H4 (cell line): ENCODE measurements at regions not wholly inside any gene's neighbourhood (a gene's known extent, or its start where the extent isn't known, plus 50 kb on each side); places are given as distances from the start of the nearest gene placed in this dataset.
"Not testable (repeated sequence)": the region's sequence is repeated elsewhere in the genome, so short reads cannot be mapped to it uniquely, and the experiment has no call there.

ENCODE experiments used
- DNase-seq: peaks from one replicate; pipeline ENCODE4 v3.0.0-alpha.2; 2015; ENCODE audit warnings: low spot score

DNA sequence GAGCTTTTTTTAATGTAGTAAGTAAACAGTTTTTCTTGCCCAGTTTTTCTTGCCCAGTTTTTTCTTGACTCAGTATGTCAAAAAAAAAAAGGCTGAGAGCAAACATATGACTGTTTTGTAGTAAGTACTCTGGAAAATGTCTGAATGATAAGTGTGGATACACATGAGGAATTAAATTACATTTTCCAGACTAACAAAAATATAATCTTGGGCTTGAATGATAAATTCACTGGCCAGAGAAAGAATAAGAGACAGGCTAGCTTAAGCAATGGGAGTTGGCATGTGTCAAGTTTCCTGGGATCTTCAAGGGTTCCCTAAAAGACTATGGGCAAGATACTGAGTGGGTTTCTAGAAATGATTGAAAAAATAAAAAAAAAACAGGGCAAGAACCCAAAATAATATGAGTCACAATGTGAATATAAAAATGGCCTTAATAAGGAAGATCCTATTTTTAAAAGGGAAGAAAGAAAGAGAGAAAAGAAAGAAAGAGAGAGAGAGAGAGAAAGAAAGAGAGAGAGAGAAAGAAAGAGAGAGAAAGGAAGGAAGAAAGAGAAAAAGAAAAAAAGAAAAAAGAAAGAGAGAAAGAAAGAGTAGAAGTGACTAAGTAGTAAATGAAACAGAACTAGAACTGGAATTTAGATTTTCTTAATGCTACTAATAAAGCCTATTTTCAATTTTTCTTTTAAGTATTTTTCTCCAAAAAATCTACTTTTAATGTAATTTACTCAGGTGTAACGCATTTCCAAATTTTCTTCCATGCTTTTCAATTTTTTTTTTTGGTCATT is 60.2 kb downstream of the TFPI2 start:
- DNase-seq: no peak

DNA sequence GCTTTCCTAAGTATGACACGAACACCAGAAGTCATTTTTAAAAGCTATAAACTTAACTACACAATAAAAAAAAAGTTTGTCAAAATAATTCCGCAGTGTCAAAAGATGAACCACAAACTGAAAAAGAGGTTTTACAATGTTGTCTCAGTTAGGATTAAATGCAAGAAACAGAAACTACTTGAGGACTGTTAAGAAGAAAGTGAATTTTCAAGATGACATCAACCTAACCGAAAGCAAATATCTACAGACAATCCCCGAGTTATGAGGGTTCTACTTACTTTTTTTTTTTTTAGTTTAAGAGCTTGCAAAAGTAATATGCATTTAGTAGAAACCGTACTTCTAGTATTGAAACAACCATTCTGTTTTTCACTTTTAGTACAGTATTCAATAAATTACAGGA is 62.3 kb downstream of the TFPI2 start:
- DNase-seq: no peak

DNA sequence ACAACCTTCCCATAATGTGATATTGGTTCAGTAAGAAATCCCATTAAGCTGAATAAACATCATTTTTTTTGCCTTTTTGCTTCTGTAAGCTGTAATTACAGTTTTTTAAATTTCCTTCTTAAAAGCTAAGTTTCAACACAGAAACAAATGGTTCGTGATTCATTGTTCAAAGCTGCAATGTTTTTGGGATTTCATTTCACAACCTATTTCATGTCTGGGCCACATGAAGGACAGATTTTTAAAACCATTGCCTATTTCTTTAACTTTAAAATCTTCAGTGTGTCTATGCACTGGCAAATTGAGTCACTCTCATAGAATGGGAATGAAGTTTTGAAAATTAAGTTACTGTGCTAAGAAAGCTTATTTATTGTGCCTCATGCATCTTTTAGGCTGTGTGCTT is 66.9 kb downstream of the TFPI2 start:
- DNase-seq: no peak

DNA sequence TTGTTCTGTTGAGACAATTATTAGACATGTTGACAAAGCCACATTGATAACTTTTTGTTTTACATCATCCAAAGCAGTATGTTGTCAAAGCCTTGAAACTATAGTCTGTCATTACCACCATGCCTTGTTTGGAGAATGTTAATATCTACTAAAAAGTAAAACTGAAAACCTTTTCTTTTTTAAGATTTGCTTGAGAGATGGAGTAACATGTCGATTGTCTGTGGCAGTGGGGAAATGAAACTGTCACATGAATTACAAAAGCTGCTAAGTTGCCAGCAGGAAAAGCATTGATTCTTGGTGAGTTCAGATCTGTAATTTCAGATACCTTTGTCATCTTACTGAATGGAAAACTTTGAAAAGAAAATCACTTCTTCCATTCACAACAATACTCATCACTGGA is 69.1 kb downstream of the TFPI2 start:
- DNase-seq: no peak

DNA sequence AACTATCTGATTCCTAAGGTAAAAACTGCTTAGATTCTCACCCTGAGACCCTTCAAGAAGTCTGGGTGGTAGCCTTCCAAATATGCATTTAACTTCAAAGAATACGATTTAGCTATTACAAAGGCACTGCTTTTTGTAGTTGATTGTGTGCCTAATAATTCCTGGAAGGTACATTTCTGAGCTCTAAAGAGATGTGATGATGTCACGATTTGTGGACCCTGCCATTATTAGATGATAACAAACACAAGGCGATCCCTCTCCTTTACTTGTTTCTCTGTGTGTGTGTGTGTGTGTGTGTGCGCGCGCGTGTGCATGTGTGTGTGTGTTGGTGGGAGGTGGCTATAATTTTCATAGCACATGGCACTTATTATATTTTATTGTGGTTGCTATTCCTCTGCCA is 70.9 kb downstream of the TFPI2 start:
- no peak for DNase-seq

DNA sequence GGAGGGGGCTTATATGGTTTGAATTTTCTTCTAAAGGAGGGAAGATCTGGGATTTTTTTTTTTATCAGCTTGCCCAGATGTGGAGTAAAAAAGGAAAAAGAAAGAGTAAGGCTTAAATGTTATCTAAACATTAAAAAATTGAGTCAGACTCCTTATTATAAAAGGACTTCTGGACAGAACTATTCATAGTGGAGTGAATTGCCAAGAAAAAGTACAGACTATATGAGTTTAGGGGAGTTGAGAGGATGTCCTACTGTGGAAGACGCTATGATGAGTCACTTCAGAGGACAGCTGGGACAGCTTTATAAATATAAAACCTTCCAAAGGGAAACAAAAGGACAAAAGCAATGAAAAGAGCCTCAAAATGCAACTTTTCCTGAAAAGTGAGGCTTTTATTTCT is 73.0 kb downstream of the TFPI2 start:
- no peak for DNase-seq

DNA sequence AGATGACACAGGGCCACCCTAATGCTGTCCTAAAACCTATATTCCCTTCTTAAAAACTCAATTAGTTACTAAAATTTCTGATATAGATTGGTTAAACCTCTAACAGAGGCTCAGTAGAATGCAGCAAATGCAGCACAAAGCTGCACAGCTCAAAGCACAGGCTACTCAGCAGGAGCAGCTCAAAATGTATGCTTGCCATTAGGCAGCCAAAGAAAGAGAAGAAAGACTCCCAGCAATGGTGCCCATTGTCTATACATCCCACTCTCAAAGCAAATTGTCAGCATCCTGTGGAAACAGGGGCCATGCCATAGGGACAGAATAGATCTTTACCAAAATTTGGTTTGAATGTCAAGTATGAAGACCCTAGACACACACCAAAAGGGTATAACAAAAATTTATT is 73.5 kb downstream of the TFPI2 start:
- no peak for DNase-seq

DNA sequence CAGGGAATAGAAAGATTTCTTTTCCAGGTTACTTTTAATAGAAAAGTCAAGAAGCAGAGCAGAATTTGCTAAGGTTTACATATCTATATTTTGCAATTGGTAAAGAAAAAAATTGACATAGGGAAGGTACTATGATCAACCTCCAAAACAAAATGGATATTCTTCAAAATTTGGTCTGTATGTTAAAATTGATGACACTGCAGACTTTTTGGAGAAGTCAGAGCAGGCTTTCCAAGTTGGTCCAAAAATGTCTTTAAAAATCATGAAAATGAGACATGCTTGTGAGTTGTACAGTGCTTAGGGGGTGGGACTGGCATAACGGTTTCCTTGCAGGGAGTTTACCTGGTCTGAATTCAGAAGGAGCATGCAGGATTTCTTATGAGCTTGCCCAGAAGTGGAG is 77.0 kb downstream of the TFPI2 start:
- DNase-seq: no peak

DNA sequence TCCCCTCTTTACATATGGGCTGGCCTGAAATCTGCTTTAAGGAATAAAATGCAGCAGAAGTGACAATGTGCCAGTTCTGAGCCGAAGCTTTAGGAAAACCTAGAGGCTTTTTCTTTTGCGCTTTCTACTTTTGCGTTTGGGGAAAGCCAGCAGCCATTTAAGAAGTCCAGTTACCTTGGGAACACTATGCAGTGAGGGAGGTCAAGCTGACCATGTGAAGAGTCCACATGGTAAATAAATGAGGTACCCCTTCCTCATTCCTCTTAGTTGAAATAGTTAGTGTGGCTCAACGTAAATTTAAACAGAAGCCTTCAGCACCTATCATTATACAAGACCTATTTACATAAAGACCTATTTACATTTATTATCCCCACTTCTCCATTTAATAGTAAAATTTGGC is 78.5 kb downstream of the TFPI2 start:
- no peak for DNase-seq

DNA sequence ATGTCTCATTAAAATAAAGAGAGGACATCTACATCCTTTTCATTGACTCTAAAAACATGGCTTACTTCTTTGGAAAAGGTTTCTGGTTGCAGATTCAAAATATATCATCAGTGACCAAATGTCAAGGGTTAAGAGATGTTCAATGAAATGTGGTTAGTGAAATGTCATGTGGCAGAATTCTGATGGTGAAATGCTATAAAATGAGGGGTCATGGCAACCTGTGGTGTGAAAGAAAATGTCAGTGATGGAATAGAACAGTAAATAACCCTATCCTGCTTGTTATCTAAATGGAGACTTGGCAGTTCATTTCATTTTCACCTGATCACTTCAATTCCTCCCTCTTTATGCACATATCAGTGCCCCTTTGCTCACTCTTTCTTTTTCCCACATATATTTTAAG is 79.4 kb downstream of the TFPI2 start:
- no peak for DNase-seq

DNA sequence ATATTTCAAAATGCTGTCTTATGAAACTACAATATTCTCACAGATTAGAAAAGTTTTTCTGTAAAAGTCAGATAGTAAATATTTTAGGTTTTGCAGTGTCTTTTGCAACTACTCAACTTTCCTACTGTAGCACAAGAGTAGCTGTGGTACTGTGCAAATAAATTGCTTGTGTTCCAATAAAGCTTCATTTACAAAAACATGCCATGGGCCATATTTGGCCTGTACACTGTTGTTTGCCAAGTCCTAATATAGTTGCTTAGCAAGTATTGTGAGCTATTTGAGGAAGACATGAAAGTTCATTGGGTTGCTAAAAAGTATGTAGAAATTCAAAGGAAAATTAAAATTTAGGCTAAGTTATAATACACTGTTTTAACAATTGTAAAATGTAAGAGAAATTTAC is 80.0 kb downstream of the TFPI2 start:
- DNase-seq: no peak

DNA sequence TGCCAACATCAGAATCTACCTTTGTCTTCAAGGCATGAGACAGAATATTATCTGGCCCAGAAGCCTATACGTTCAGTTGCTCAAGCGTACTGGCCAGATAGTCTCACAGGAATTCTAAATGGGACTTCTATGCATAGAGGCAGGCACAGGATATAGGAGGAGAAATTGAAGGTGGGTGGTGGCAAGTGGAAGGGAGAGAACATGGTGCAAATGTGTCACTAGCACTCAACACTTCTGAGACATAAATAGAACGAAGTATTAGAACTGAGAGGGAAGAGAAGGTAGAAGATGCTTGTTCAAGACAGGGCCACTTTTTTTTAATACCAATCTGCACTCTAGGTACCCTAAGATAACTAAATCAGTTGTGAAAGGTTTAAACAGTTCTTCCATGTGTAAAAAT is 85.8 kb downstream of the TFPI2 start:
- no peak for DNase-seq

DNA sequence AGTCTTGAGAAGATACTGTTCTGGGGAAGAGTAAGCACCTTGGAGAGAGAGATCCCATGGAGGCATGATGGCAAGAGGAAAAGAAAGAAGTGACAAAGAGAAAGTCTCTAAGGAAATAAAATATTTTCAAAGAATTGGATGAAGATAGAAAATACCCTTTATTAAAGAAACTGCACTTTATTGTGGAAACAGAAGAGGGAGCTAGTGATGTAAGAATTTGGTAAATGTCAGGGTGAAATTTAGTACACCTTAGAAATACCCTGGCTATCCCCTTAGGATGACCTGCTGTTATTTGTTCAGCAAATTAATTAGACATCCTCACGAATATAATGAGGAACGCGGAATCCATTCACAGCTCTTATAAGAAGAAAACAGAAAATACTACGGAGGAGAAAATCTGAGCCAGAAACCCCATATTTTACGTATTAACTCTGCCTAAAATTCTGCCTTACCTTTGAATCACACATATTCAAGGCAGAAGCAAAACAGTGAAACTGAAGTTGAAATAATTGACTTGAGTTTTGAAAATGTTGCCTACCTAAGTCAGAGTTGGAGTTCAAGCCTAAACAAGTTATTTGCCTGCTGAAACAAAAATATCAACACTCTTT is 90.7 kb downstream of the TFPI2 start:
- DNase-seq: peak; percentile 21

DNA sequence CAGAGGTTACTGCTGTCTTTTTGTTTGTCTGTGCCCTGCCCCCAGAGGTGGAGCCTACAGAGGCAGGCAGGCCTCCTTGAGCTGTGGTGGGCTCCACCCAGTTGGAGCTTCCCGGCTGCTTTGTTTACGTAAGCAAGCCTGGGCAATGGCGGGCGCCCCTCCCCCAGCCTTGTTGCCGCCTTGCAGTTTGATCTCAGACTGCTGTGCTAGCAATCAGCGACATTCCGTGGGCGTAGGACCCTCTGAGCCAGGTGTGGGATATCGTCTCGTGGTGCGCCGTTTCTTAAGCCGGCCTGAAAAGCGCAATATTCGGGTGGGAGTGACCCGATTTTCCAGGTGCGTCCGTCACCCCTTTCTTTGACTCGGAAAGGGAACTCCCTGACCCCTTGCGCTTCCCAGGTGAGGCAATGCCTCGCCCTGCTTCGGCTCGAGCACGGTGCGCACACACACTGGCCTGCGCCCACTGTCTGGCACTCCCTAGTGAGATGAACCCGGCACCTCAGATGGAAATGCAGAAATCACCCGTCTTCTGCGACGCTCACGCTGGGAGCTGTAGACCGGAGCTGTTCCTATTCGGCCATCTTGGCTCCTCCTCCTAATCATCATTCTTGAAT is 97.4 kb downstream of the TFPI2 start:
- not testable (repeated sequence) for DNase-seq

DNA sequence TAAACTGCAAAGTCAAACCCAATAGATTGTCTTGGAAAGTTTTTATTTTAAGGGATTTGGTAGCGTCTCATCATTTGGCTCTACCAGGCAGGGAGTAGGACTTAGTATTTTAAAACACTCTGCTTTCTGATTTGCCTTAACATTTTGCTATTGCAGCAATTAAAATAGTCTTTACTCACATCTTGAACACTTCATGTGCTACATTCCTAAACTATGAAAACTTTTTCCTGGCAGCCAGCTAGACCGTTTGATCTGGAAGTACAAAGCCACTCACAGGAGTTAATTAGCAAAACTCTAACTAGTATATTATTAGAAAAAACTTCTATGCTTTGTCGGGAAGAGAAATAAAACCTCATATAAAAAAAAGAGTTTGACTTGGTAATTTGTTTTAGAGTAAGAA is 111.4 kb downstream of the TFPI2 start:
- no peak for DNase-seq

DNA sequence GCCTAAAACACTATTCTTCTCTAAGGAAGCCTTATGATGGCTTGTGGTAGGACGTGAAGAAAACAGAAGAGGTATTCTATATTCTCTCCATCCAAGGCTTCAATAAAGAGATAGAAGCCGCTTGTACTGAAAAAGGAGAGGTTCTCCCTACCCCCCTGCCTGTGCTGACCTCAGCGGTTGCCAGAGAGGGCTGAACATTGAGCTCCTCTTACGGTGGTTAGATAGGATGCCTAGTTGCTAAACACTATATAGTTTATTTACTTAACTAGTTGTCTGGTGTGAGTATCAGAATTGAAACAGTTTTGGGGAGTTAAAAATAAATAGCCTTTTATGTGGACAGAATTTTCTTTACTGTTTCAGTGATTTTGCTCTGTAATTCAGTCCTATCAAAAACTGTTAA is 112.2 kb downstream of the TFPI2 start:
- DNase-seq: no peak

DNA sequence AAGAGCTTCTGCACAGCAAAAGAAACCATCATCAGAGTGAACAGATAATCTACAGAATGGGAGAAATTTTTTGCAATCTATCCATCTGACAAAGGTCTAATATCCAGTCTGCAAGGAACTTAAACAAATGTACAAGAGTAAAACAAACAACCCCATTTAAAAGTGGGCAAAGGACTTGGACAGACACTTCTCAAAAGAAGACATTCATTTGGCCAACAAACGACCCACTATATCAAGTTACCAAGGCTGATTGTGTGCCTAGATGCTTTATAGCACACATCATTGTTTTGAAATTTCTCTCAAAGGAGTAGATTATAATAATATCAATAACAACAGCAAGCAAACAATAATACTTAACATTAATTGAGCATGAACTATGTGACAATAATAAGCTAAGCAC is 117.1 kb downstream of the TFPI2 start:
- DNase-seq: no peak

DNA sequence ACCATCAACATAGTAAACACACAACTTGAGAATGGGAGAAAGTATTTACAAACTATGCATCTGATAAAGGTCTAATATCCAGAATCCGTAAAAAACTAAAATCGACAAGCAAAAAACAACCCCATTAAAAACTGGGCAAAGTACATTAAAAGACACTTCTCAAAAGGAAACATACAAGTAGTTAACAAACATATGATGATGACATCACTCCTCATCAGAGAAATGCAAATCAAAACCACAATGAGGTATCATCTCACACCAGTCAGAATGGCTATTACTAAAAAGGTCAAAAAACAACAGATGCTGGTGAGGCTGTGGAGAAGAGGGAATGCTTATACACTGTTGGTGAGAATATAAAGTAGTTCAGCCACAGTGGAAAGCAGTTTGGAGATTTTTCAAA is 125.1 kb downstream of the TFPI2 start:
- DNase-seq: no peak

DNA sequence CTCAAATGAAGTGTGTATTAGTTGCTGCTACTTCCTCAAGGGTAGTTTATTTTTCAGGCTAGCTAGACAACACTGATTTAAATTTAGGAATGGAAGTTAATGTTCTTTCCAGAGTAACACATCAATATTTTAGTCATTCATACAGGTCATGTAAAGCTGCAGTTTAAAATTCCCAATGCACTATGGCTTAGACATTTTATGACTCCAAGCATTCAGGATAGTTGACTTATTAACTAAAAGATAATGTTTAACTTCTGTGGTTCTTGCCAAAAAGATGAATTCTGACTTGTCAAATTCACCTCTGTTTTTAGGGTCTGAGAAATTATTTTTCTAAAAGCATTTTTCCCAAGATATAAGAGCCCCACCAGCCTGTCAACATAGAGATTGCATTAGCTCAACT is 131.9 kb downstream of the TFPI2 start:
- no peak for DNase-seq

DNA sequence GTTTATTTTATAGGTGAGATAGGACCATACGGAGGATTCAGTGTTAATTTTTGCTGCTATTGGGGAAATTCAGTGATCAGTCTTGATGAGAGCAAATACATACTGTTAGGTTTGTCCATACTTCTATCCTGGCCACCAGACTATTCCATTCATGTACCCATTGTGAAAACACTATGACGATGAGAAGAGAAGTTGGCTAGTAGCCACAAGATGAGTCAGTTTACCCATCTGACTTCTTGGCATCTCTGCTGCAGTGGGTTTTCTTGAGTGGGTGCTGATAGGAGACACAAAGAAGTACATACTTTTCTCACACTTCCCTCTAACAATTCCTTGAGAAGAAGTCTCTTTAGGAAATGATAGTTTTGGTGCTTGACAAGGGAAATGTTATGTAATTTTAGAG is 133.1 kb downstream of the TFPI2 start:
- DNase-seq: no peak

DNA sequence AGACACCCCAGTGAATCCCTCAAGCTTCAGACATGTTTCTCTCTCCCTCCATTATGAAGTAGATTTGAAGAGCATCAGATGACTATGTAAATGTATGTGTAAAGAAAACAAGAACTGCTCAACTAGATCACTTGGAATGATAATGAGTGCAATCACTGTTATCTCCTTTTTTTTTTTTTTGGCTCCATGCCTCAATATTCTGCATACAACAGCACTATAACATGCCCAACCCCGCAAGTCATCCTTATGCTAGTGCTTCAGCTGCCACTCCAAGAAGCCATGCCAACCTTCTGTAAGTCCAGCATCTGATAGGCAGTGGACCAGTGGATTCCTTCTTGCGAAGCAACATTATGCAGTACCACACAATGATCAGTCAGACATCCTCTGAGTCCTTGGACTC is 133.7 kb downstream of the TFPI2 start:
- DNase-seq: no peak

DNA sequence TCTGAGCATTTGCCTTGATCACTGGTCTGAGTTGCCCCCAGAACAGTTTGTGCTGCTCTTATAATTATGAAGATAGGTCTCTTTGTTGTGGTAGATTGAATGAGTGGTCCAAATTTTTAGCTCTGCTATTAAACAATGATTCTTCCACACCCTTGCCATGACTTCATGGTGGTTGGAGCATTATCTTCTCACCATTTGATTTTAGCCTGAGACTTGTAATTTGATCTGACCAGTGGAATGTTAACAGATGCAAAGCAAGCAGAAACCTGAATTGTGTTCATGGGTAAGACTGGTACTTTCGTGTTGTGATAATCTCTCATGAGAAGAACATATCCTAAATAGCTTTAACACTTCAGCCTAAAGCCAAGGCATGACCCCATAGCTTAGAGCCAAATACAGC is 139.1 kb downstream of the TFPI2 start:
- peak; percentile 11 for DNase-seq

DNA sequence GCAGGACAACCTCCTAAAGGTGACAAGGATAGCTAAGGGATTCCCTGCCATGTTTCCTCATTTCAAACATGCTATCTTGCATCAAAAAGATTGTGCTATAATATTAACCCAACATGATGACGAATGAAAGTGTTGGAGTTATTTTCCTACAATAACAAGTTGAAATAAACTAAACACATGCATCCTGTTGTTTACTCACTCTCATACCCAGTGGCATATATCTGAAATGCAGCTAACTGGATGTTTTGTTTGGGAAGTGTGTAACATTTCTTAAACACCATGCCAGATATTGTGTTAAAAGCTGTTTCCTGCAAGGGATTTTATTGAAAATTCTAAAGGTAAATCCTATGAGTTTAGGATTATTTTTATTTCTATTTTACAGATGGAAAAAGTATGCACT is 139.6 kb downstream of the TFPI2 start:
- DNase-seq: no peak

DNA sequence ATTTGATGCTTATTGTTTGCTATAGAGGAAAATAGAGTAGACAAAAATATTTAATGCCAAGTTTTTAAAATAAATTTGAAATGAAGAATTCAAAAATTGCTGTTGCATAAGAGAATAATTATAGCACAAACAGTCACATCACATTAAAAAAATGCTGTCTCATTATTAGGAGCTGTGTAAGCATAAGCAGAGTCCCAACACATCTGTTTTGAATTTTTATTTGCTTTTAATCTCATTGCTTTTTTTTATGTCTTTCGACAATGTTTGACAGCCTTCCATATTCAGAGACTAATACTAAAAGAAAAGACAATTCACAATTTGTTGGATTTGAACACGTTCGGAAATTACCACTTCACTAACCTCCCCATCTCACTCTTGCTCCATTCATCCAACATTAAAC is 143.5 kb downstream of the TFPI2 start:
- no peak for DNase-seq
